Naive thymus-derived CD8-positive, alpha-beta T cell (primary cell): ENCODE measurements at regions not wholly inside any gene's neighbourhood (a gene's known extent, or its start where the extent isn't known, plus 50 kb on each side); places are given as distances from the start of the nearest gene placed in this dataset.
A peak's percentile ranks its signal among the peaks of the same experiment; 100 is the strongest.
"Not testable (repeated sequence)": the region's sequence is repeated elsewhere in the genome, so short reads cannot be mapped to it uniquely, and the experiment has no call there.

ENCODE experiments used
- ATAC-seq, 2 donors: fragments of 150-1000 bp; cut with Tn5 transposase in 1 of 2; sonication (Bioruptor Pico), chemical (Tn5 transposase) in 1 of 2; 1 replicate in 1 of 2; 2 replicates in 1 of 2; pipeline ENCODE4 v1.10.0; 2021; ENCODE audit warnings: mild to moderate bottlenecking in 2 of 2, moderate library complexity in 2 of 2
- POLR2A ChIA-PET: fragments of 350-600 bp; sonication (Branson Sonifier 250); formaldehyde crosslinking; loops from one replicate; lab custom pipeline; 2021; ENCODE audit warnings: antibody characterized with exemption; lab: Charles Lee
- DNase-seq, 10 donors: peaks; one replicate each; pipeline versions ENCODE4 v3.0.0 to v3.0.0-alpha.2; 2020 to 2022
- H3K27ac Mint-ChIP-seq, 10 donors: one replicate each; pipeline ENCODE4 v1.8.0; 2020 to 2022; ENCODE audit warnings: mild to moderate bottlenecking in 10 of 10, mixed read lengths in 10 of 10, moderate library complexity in 4 of 10, inconsistent platforms in 1 of 10
- H3K27me3 Mint-ChIP-seq, 5 donors: one replicate each; pipeline ENCODE4 v1.8.0; 2021 to 2022; ENCODE audit warnings: mixed read lengths in 5 of 5
- H3K36me3 Mint-ChIP-seq, 3 donors: one replicate each; pipeline ENCODE4 v1.8.0; 2020 to 2022; ENCODE audit warnings: mixed read lengths in 3 of 3, mild to moderate bottlenecking in 2 of 3, inconsistent platforms in 1 of 3
- H3K4me1 Mint-ChIP-seq, 4 donors: one replicate each; pipeline ENCODE4 v1.8.0; 2021 to 2022; ENCODE audit warnings: mixed read lengths in 4 of 4
- H3K4me3 Mint-ChIP-seq, 10 donors: one replicate each; pipeline ENCODE4 v1.8.0; 2020 to 2022; ENCODE audit warnings: mild to moderate bottlenecking in 10 of 10, mixed read lengths in 10 of 10, moderate library complexity in 6 of 10, inconsistent platforms in 1 of 10
- H3K9me3 Mint-ChIP-seq, 9 donors: one replicate each; pipeline ENCODE4 v1.8.0; 2020 to 2022; ENCODE audit warnings: mixed read lengths in 9 of 9, mild to moderate bottlenecking in 3 of 9, inconsistent platforms in 1 of 9, moderate library complexity in 1 of 9

- POLR2A ChIA-PET: no interaction called here
- Mint-ChIP-seq H3K4me3 (no peak overlapping the region), H3K9me3 (peaks cover 0 to 4% (median 0%) of the 10 kb centered on the region in 9 donors), H3K27me3 (peaks cover 0 to 2% (median 0%) of the 10 kb centered on the region in 5 donors), H3K27ac (no peak overlapping the region), H3K4me1 (peaks cover 0 to 2% (median 0%) of the 10 kb centered on the region in 4 donors), H3K36me3 (no peaks in the 10 kb centered on the region)
- ATAC-seq (no peak), DNase-seq (no peak)
Observed at GRCh38 chr20:51941503-51941902, 139.2 kb upstream of the SALL4 start.

GRCh38 chr20:51939259-51939585 is 136.9 kb upstream of the SALL4 start:
- Mint-ChIP-seq H3K9me3 (no peaks in the 10 kb centered on the region), H3K36me3 (no peaks in the 10 kb centered on the region), H3K27ac (no peak overlapping the region), H3K27me3 (peaks cover 0 to 2% (median 0%) of the 10 kb centered on the region in 5 donors), H3K4me3 (no peak overlapping the region), H3K4me1 (peaks cover 0 to 2% (median 0%) of the 10 kb centered on the region in 4 donors)
- DNase-seq (no peak), ATAC-seq (no peak)
- POLR2A ChIA-PET: interaction anchor here (0.6 kb wide), 1 partner anchor 10 kb away, joined by 3 read pairs; no protein-coding TSS in a partner anchor

GRCh38 chr20:51938559-51939258 is 136.4 kb upstream of the SALL4 start:
- POLR2A ChIA-PET: no interaction called here
- peaks cover 0 to 2% (median 0%) of the 10 kb centered on the region in 4 donors for H3K4me1 Mint-ChIP-seq
- no peak overlapping the region for H3K27ac Mint-ChIP-seq
- H3K4me3 Mint-ChIP-seq: no peak overlapping the region
- peaks cover 0 to under 1% (median 0%) of the 10 kb centered on the region in 5 donors for H3K27me3 Mint-ChIP-seq
- no peaks in the 10 kb centered on the region for H3K9me3 Mint-ChIP-seq
- ATAC-seq (no peak), DNase-seq (no peak)
- H3K36me3 Mint-ChIP-seq: no peaks in the 10 kb centered on the region

GRCh38 chr20:51937779-51938178 is 135.5 kb upstream of the SALL4 start:
- DNase-seq: no peak
- Mint-ChIP-seq H3K27me3 (no peaks in the 10 kb centered on the region), H3K27ac (no peak overlapping the region), H3K9me3 (no peaks in the 10 kb centered on the region), H3K4me3 (no peak overlapping the region), H3K4me1 (peaks cover 0 to 2% (median 0%) of the 10 kb centered on the region in 4 donors), H3K36me3 (no peaks in the 10 kb centered on the region)
- POLR2A ChIA-PET: no interaction called here
- no peak for ATAC-seq

GRCh38 chr20:51936377-51936776 is 134.1 kb upstream of the SALL4 start:
- peaks cover 0 to 2% (median 0%) of the 10 kb centered on the region in 4 donors for H3K4me1 Mint-ChIP-seq
- DNase-seq: no peak
- H3K4me3 Mint-ChIP-seq: no peak overlapping the region
- no peak overlapping the region for H3K27ac Mint-ChIP-seq
- POLR2A ChIA-PET: no interaction called here
- H3K9me3 Mint-ChIP-seq: no peaks in the 10 kb centered on the region
- H3K36me3 Mint-ChIP-seq: no peaks in the 10 kb centered on the region
- H3K27me3 Mint-ChIP-seq: no peaks in the 10 kb centered on the region
- ATAC-seq: no peak

GRCh38 chr20:51935003-51935358 is 132.7 kb upstream of the SALL4 start:
- Mint-ChIP-seq H3K4me3 (no peak overlapping the region), H3K9me3 (no peaks in the 10 kb centered on the region), H3K27me3 (no peaks in the 10 kb centered on the region), H3K36me3 (no peaks in the 10 kb centered on the region), H3K4me1 (peaks cover 0 to 2% (median 0%) of the 10 kb centered on the region in 4 donors), H3K27ac (no peak overlapping the region)
- no peak for ATAC-seq
- DNase-seq: no peak
- POLR2A ChIA-PET: no interaction called here

- no peaks in the 10 kb centered on the region for H3K27me3 Mint-ChIP-seq
- ATAC-seq (no peak), DNase-seq (no peak)
- no peak overlapping the region for H3K27ac Mint-ChIP-seq
- H3K4me1 Mint-ChIP-seq: peaks cover 0 to 2% (median 0%) of the 10 kb centered on the region in 4 donors
- H3K9me3 Mint-ChIP-seq: no peaks in the 10 kb centered on the region
- POLR2A ChIA-PET: no interaction called here
- no peak overlapping the region for H3K4me3 Mint-ChIP-seq
- no peaks in the 10 kb centered on the region for H3K36me3 Mint-ChIP-seq
Observed at GRCh38 chr20:51934301-51935002, 132.1 kb upstream of the SALL4 start.

GRCh38 chr20:51931371-51931781 is 129.1 kb upstream of the SALL4 start:
- Mint-ChIP-seq H3K27me3 (peaks cover 2 to 9% (median 9%) of the 10 kb centered on the region in 5 donors), H3K9me3 (no peaks in the 10 kb centered on the region)

GRCh38 chr20:51930775-51931174 is 128.5 kb upstream of the SALL4 start:
- POLR2A ChIA-PET: no interaction called here
- ATAC-seq (no peak), DNase-seq (no peak)
- no peak overlapping the region for H3K4me3 Mint-ChIP-seq
- H3K36me3 Mint-ChIP-seq: no peaks in the 10 kb centered on the region
- no peak overlapping the region for H3K27ac Mint-ChIP-seq
- H3K9me3 Mint-ChIP-seq: no peaks in the 10 kb centered on the region
- H3K27me3 Mint-ChIP-seq: peaks cover 2 to 9% (median 9%) of the 10 kb centered on the region in 5 donors
- H3K4me1 Mint-ChIP-seq: no peaks in the 10 kb centered on the region

More at GRCh38 chr20:51931371-51931781, 129.1 kb upstream of the SALL4 start:
- DNase-seq (no peak), ATAC-seq (no peak)
- Mint-ChIP-seq H3K4me3 (no peak overlapping the region), H3K36me3 (no peaks in the 10 kb centered on the region), H3K27ac (no peak overlapping the region), H3K4me1 (no peaks in the 10 kb centered on the region)
- POLR2A ChIA-PET: no interaction called here

- DNase-seq (no peak), ATAC-seq (no peak)
- Mint-ChIP-seq H3K27me3 (peaks cover 2 to 9% (median 9%) of the 10 kb centered on the region in 5 donors), H3K9me3 (no peaks in the 10 kb centered on the region), H3K27ac (no peak overlapping the region), H3K4me1 (no peaks in the 10 kb centered on the region), H3K4me3 (no peak overlapping the region), H3K36me3 (no peaks in the 10 kb centered on the region)
- POLR2A ChIA-PET: interaction anchor here (0.7 kb wide), 1 partner anchor 11 kb away, joined by 3 read pairs; no protein-coding TSS in a partner anchor
Observed at GRCh38 chr20:51928931-51929330, 126.6 kb upstream of the SALL4 start.

GRCh38 chr20:51927970-51928369 is 125.6 kb upstream of the SALL4 start:
- H3K4me3 Mint-ChIP-seq, H3K27me3 Mint-ChIP-seq, H3K4me1 Mint-ChIP-seq, H3K36me3 Mint-ChIP-seq, ATAC-seq, DNase-seq, H3K9me3 Mint-ChIP-seq, H3K27ac Mint-ChIP-seq, POLR2A ChIA-PET: not testable (repeated sequence)

GRCh38 chr20:51926670-51927305 is 124.5 kb upstream of the SALL4 start:
- peaks cover 2 to 9% (median 9%) of the 10 kb centered on the region in 5 donors for H3K27me3 Mint-ChIP-seq
- POLR2A ChIA-PET: no interaction called here
- no peaks in the 10 kb centered on the region for H3K36me3 Mint-ChIP-seq
- H3K4me3 Mint-ChIP-seq: no peak overlapping the region
- H3K9me3 Mint-ChIP-seq: no peaks in the 10 kb centered on the region
- H3K27ac Mint-ChIP-seq: peak overlapping the region in 1 of 10 donors; percentile 49
- no peak for ATAC-seq
- H3K4me1 Mint-ChIP-seq: no peaks in the 10 kb centered on the region
- DNase-seq: no peak

- ATAC-seq (no peak), DNase-seq (no peak)
- H3K4me1 Mint-ChIP-seq: peaks cover 0 to 7% (median 0%) of the 10 kb centered on the region in 4 donors
- no peaks in the 10 kb centered on the region for H3K36me3 Mint-ChIP-seq
- no peaks in the 10 kb centered on the region for H3K9me3 Mint-ChIP-seq
- H3K27ac Mint-ChIP-seq: no peak overlapping the region
- POLR2A ChIA-PET: no interaction called here
- H3K27me3 Mint-ChIP-seq: peaks cover 3 to 9% (median 9%) of the 10 kb centered on the region in 5 donors
- H3K4me3 Mint-ChIP-seq: no peak overlapping the region
Observed at GRCh38 chr20:51924509-51924908, 122.2 kb upstream of the SALL4 start.
